Mesothelial cell of epicardium (in vitro differentiated cells): ENCODE measurements at regions not wholly inside any gene's neighbourhood (a gene's known extent, or its start where the extent isn't known, plus 50 kb on each side); places are given as distances from the start of the nearest gene placed in this dataset.

ENCODE experiments used
- DNase-seq, 2 experiments: peaks; one replicate each; pipeline ENCODE4 v3.0.0; 2021; ENCODE audit warnings: low spot score in 2 of 2; ENCODE audit not compliant: unreplicated experiment in 2 of 2
- H3K27ac Mint-ChIP-seq: 2 replicates; pipeline ENCODE4 v1.8.0; 2021; ENCODE audit warnings: mixed read lengths
- H3K27me3 Mint-ChIP-seq: 2 replicates; pipeline ENCODE4 v1.8.0; 2021; ENCODE audit warnings: low read depth, mixed read lengths
- H3K36me3 Mint-ChIP-seq: 2 replicates; pipeline ENCODE4 v1.8.0; 2021; ENCODE audit warnings: mixed read lengths
- H3K4me1 Mint-ChIP-seq: 2 replicates; pipeline ENCODE4 v1.8.0; 2021; ENCODE audit warnings: mixed read lengths
- H3K4me3 Mint-ChIP-seq: 2 replicates; pipeline ENCODE4 v1.8.0; 2021; ENCODE audit warnings: mild to moderate bottlenecking, moderate library complexity, mixed read lengths
- H3K9me3 Mint-ChIP-seq: 2 replicates; pipeline ENCODE4 v1.8.0; 2021; ENCODE audit warnings: mixed read lengths
- CTCF ChIP-seq: fragments of 200-600 bp; sonication (generic); IDR thresholded peaks from one replicate; pipeline ENCODE4 v1.5.0; 2021; ENCODE audit warnings: antibody characterized with exemption; ENCODE audit not compliant: unreplicated experiment

GRCh38 chr2:240350006-240350355 lies 85.5 kb upstream of the GPC1 start:
- Mint-ChIP-seq H3K27me3 (peaks cover 13% of the 10 kb centered on the region), H3K4me1 (peaks cover 31% of the 10 kb centered on the region), H3K4me3 (no peak overlapping the region), H3K27ac (no peak overlapping the region), H3K9me3 (peaks cover 7% of the 10 kb centered on the region), H3K36me3 (no peaks in the 10 kb centered on the region)
- TF ChIP-seq CTCF = no peak
- DNase-seq = no peak

DNA sequence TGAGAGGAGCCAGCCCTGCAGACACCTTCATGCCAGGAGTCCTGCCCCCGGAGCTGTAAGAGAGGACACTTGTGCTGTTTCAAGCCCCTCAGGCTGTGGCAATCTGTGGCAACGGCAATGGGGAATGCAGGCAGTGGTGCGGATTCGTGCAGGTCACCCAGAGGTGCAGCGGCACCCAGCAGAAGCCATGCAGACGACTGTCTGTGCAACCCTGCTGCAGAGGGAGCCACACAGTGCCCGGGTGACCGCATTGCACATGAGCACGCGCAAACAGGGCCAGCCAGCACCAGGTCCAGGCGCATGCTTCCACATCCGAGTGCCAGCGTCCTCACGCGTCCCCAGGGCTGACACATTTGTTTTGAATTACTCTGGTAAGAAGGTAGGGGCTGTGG lies 84.8 kb upstream of the GPC1 start:
- H3K27me3 Mint-ChIP-seq = peaks cover 13% of the 10 kb centered on the region

DNA sequence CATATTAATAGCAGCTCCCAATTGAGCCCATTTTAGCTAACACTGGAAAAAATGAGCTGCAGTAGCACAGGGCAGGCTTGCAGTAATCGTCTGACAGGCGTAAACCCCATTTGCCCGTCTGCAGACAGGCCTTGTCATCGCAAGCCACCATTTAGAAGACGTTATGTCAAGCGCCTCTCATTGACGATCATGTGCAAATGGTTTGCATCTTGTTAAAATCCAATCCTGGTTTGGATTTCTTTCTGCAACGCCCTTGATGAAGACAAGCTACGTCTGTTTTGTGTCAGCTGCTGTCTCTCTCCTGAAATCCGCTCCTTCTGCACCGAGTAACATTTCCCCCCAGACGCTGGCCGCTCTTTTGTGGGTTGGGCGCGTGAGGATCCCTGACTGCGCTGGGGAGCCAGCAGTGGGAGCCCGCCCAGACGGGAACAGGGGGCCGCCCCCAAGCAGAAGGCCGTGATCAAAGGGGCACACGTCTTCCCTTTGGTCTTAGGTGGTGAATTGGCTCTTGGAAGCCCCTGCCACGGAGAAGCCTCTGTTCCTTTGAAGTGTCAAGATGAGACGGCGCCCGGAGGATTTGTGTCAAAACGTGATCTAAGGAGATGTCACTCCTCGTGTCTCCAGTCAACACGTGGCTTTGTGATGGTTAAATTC lies 84.2 kb upstream of the GPC1 start:
- no peaks in the 10 kb centered on the region for H3K9me3 Mint-ChIP-seq
- DNase-seq = no peak
- H3K27me3 Mint-ChIP-seq = peaks cover 17% of the 10 kb centered on the region
- TF ChIP-seq CTCF = no peak
- peak overlapping the region; percentile 82 for H3K27ac Mint-ChIP-seq
- no peak overlapping the region for H3K4me3 Mint-ChIP-seq
- no peaks in the 10 kb centered on the region for H3K36me3 Mint-ChIP-seq
- peaks cover 31% of the 10 kb centered on the region for H3K4me1 Mint-ChIP-seq

More for the DNA sequence above, 84.8 kb upstream of the GPC1 start:
- no peak for DNase-seq
- Mint-ChIP-seq H3K4me3 (no peak overlapping the region), H3K27ac (peak overlapping the region; percentile 39), H3K4me1 (peaks cover 31% of the 10 kb centered on the region), H3K36me3 (no peaks in the 10 kb centered on the region), H3K9me3 (peaks cover under 1% of the 10 kb centered on the region)
- TF ChIP-seq CTCF = no peak

DNA sequence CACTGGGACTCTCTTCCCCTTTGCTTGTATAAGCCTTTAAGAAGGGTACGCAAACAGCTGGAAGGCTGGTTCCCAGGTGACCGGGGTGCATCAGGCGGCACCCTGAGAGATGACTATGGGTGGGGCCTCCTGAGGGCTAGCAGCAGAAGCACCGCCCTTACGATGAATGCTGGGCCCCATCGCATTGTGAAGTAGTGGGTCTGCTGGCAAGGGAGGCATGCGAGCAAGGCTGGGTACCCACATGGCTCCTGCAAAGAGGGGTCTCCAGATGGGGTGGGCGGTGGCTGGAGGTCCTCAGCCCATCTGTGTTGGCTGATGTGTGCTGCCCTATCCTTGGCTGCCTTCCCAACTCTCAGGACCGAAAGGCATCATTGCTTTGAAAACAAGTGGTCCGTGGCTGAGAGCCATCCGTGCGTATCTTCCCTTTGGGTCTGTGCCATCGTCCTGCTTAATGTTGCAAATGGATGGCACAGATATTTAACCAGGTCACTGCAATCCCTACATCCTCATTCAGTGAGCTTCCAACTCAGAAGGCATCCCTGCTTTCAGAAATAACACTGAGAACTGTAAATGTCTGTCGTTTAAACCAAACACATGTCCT lies 83.5 kb upstream of the GPC1 start:
- DNase-seq = no peak
- H3K36me3 Mint-ChIP-seq = no peaks in the 10 kb centered on the region
- peaks cover 21% of the 10 kb centered on the region for H3K27me3 Mint-ChIP-seq
- no peak for TF ChIP-seq CTCF
- H3K9me3 Mint-ChIP-seq = no peaks in the 10 kb centered on the region
- H3K4me3 Mint-ChIP-seq = no peak overlapping the region
- no peak overlapping the region for H3K27ac Mint-ChIP-seq
- H3K4me1 Mint-ChIP-seq = peaks cover 31% of the 10 kb centered on the region

DNA sequence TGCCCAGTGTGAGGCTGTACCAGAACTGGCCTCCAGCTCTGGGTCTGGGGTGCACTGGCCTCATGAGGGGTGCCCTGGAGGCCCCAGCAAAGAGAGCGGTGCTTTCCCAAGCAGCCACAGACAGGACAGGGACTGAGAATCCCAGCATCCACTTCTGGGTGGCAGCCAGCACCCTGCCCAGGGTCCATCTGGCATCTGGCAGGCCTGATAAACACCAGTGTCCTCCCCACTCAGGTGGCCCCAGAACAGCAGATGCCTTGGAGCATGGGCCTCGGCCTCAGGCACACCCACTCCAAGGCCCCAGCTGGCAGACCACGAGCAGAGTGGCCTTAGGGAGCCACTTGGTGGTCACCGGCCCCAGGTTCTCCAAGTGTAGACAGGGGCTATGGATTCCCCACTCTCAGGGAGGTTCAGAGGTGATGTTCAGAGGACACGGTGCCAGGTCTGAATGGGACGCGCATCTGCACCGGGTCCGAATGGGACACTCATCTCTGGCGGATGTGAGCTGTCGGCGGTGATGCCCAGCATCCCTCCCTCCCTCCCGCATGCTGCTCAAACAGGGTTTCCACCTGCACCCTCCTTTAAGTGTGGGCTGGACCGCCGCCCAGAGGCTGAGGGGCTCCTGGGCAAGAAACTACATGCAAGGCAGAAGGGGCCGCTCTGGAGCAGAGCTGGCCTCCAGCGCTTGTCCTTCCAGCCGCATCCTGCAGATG lies 82.2 kb upstream of the GPC1 start:
- TF ChIP-seq CTCF = no peak
- H3K36me3 Mint-ChIP-seq = no peaks in the 10 kb centered on the region
- H3K9me3 Mint-ChIP-seq = no peaks in the 10 kb centered on the region
- no peak overlapping the region for H3K27ac Mint-ChIP-seq
- H3K4me1 Mint-ChIP-seq = peaks cover 29% of the 10 kb centered on the region
- H3K4me3 Mint-ChIP-seq = no peak overlapping the region
- peaks cover 23% of the 10 kb centered on the region for H3K27me3 Mint-ChIP-seq
- no peak for DNase-seq
